OCI-M1 (cell line): ENCODE measurements at regions not wholly inside any gene's neighbourhood (a gene's known extent, or its start where the extent isn't known, plus 50 kb on each side); places are given as distances from the start of the nearest gene placed in this dataset.

Experiments used
- DNase-seq: peaks from one replicate; lab custom pipeline; 2025; lab: John Stamatoyannopoulos, UW

GRCh38 chr4:165610679-165611437 lies 232.1 kb downstream of the CPE start:
- DNase-seq, result peak; percentile 42

DNA sequence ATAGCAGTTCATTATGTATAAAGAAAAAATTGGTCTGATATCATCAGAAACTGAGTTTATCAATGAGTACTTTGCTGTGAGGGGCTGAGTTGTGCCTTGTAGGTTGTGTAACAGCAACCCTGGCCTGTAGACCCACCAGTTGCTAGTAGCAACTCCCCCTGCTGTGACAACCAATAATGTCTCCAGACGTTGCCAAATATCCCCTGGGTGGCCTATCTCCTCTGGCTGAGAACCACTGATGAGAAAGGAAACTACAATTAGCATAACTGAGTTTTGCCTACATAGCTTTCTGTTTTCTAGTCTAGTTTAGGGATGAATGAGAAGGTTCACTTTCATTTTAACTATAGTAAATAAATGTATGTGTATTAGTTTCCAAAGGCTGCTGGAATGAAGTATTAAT lies 234.1 kb downstream of the CPE start:
- no peak for DNase-seq

- DNase-seq, result no peak
These were observed 234.8 kb downstream of the CPE start for GRCh38 chr4:165613581-165613980.

DNA sequence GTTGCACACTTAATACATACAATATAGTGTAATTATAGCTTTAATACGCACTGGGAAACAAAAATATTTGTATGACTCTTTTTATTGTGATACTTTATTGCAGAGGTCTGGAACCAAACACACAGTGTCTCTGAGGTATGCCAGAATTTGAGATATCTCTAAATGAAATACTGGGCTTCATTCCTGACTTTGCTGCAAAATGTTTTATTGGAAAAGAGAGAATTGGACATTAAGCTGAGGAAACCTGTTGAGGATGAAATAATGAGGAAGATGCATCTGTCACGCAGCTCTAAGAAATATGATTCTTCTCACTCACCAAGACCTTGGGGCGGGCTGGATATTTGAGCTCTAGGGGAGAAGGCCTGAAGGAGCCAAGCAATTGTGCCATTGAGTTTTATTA lies 242.1 kb downstream of the CPE start:
- no peak for DNase-seq

GRCh38 chr4:165621983-165622382 lies 243.2 kb downstream of the CPE start:
- DNase-seq, result no peak

DNA sequence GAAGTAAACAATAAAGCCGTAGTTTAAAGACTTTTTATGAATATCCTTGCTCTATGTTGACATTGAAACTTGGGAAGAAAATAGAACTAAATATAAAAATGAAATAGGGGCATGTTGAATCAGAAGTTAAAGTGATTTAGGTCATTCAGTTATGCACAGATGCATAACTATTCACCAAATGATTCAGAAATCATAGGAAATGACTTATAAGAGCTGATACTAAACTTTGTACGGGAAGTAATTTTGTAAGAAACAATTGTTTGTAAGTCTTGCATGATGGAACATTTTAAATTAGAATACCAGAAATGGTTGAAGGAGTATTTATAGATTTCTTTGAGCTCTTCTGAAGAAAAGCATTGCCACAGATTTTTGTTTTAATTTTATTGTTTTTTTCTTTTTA lies 246.5 kb downstream of the CPE start:
- no peak for DNase-seq

DNA sequence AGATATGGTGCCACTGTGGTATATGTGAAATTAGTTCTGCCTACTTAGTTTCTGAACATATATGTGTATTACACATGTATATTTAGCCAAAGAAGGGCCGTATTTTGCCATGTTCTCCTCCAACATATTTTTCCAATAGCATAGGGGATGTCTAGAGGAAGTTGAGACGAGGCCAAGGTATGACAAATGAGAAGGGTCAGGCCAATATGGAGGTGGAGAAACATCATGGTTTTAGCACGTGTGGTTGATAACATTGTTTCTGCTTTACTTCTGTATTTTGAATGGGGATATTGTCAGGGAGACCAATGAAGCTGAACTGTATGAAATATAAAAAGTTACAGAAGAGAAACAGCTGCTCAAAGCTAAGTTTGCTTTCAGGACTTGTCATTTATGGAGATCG lies 246.7 kb upstream of the TLL1 start:
- DNase-seq, result no peak

GRCh38 chr4:165627128-165627527 lies 245.9 kb upstream of the TLL1 start:
- DNase-seq, result peak; percentile 62

DNA sequence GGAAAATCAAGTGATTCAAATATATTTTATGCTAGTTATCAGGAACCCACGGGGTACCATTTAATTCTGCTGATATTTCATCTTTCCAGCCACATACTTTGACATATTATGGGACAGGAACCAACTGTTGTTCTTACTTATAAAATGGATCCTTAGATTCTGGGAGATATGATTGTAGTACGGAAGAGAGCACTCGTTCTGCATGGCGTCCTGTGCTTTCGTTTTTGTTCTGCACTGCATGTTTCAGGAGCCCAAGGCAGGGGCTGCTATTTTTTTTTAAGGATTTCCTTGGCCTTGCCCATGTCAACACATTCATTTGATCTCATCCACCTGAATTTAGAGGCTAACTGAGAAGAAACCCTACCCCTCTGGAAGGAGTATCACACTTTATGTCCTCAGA lies 245.5 kb upstream of the TLL1 start:
- DNase-seq, result peak; percentile 65

DNA sequence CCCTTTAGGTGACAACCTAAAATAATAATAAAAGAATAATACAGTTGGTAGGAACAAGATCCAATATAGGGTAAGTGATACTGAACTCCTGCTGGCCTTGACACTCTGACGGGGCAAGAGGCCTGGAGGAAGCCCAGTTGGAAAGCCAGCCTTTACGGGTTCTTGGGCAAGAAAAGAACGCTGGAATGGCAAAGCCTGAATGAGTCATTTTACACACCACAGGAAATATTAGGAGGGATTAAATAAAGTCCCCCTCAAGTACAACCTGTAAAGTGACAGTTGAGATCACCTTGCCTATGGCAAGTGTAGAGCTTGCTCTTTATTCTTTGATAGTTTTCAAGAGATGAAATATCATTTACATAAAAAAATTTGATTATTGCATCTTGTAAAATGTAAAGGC lies 244.5 kb upstream of the TLL1 start:
- DNase-seq, result no peak

- DNase-seq, result no peak
These were observed 242.4 kb upstream of the TLL1 start for GRCh38 chr4:165630671-165631070.

- DNase-seq, result no peak
These were observed 241.7 kb upstream of the TLL1 start for GRCh38 chr4:165631208-165631894.

DNA sequence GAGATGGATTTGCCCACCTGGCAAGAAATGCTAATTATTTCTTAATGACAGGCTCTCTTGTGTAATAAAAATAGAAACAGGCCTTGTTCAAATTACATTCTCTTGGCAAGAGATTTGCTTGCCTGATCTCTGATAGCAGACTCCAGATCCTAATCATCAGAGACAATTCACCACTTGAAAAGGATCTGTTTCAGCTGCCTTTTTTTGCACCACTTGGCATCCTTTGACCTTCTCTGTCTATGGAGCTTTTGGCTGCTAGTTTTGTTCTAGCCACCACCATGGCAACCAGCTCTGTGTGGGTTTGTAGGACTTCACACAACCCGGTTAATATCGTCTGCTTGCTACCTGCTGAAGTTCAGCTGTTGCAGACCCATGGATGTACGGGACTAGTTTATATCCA lies 241.1 kb upstream of the TLL1 start:
- DNase-seq, result no peak

GRCh38 chr4:165634766-165635165 lies 238.3 kb upstream of the TLL1 start:
- DNase-seq, result no peak

DNA sequence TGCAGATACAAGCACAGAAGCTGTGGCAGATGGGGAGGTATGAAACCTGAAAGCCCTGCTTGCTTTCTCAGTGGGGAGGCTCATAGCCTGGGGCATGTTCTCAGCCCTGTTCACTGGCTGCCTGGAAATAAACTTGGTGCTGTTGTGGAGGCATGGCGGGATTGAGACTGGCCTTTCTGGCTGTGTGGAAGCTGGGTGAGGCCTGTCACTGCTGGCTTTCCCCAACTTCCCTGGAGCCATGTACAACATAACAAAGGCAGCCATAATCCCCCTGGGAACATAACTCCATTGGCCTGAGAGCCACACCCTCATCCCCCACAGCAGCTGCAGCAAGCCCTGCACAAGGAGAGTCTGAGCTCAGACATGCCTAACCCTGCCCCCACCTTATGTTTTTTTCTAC lies 237.7 kb upstream of the TLL1 start:
- DNase-seq, result no peak

- DNase-seq, result no peak
These were observed 237.1 kb upstream of the TLL1 start for GRCh38 chr4:165635951-165636350.

- no peak for DNase-seq
These were observed 221.1 kb upstream of the TLL1 start for GRCh38 chr4:165651901-165652300.

- no peak for DNase-seq
These were observed 218.5 kb upstream of the TLL1 start for GRCh38 chr4:165654556-165654955.

GRCh38 chr4:165656399-165656798 lies 216.6 kb upstream of the TLL1 start:
- no peak for DNase-seq

DNA sequence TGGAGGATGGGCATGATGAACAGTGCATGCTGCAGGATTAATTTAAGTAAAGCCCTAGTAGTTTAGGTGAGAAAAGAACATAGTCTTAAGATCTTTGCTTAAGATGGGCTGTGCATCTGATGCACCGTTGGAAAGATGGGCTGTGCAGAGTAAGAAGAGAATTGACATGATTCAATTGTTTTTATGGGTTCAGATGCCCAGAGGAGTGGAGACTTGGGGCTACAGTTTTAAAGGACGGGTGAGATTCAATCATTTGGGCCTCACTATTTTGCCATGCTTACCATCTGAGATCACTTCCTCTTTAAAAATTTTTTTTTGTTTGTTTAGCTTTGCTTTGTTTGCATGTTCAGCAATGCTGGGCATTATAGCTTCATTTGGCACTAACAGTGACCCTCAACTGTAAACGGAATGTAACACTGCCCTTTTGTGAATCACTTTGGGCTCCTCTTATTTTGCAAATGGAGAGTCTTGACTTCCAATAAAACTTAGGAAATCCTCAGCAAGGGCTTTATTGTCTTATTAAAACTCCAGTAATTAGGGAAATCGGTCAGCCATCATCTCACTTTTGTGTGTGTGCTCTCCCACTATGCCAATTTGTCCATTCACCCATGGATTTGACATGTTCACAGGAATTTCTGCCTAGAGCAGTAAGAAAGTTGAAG lies 216.1 kb upstream of the TLL1 start:
- no peak for DNase-seq

- no peak for DNase-seq
These were observed 210.7 kb upstream of the TLL1 start for GRCh38 chr4:165662341-165662740.

DNA sequence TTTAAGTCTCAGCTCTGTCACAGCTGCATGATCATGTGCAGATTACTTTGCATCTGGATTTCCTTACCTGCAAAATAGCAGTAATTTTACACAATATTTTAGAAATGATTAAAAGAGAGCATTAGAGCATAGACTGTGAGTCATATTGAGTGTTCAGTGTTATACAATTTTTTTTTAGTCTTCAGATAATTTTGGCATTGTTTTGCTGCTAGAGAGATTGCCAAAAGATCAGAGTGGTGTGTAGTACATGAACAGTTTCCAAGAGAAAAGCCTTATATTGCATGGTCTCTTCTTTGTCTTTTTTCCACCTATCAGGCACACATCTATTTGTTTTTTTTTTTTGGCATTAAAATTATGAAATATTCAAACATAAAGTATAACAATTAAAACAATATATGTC lies 209.6 kb upstream of the TLL1 start:
- DNase-seq, result no peak

- no peak for DNase-seq
These were observed 206.2 kb upstream of the TLL1 start for GRCh38 chr4:165666836-165667235.
